ENCODE measurements at regions not wholly inside any gene's neighbourhood (a gene's known extent, or its start where the extent isn't known, plus 50 kb on each side); places are given as distances from the start of the nearest gene placed in this dataset.

DNA sequence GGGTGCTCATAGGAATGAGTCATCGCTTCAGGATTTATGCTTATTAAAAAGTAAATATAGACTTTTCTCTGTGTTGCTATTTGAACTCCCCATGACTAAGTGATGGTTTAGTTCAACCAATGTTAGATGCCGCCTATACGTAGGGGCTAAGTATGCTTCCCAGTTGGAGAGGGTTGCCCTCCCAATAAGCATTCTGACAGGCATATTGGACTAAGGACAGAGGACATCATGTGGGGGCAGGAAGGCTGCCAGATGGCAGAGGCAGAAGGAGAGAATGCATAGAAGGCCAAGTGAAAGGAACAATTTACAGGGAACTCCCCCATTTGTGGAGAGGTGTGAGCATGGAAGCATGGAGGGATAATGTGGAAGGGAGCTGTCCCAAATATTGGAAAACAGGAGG is 318.4 kb upstream of the OBI1 start:
- ChIA-PET POLR2A (no interaction called here), CTCF (no interaction called here)
- TF ChIP-seq RELA (CRISPR knock-in tag; IDR thresholded peaks at IDR 0.05; ENCODE audit: borderline replicate concordance) (no peak), FOXJ3 (CRISPR knock-in tag; IDR thresholded peaks at IDR 0.05; ENCODE audit: borderline replicate concordance) (no peak), MXD4 (CRISPR knock-in tag; IDR thresholded peaks at IDR 0.05; ENCODE audit: borderline replicate concordance) (no peak), KAT7 (CRISPR knock-in tag; IDR thresholded peaks at IDR 0.05; ENCODE audit: borderline replicate concordance) (no peak), SOX15 (CRISPR knock-in tag; IDR thresholded peaks at IDR 0.05) (no peak), MYBL2 (CRISPR knock-in tag; IDR thresholded peaks at IDR 0.05) (no peak), ZNF263 (CRISPR knock-in tag; IDR thresholded peaks at IDR 0.05; ENCODE audit: low read depth) (no peak), ZNF396 (CRISPR knock-in tag; IDR thresholded peaks at IDR 0.05; ENCODE audit: borderline replicate concordance) (no peak), NR3C1 (CRISPR knock-in tag; conservative IDR thresholded peaks at IDR 0.05; ENCODE audit: low read depth) (no peak), ZNF317 (CRISPR knock-in tag; IDR thresholded peaks at IDR 0.05; ENCODE audit: borderline replicate concordance, low read depth) (no peak)
- TF ChIP-seq, protein P1, sequence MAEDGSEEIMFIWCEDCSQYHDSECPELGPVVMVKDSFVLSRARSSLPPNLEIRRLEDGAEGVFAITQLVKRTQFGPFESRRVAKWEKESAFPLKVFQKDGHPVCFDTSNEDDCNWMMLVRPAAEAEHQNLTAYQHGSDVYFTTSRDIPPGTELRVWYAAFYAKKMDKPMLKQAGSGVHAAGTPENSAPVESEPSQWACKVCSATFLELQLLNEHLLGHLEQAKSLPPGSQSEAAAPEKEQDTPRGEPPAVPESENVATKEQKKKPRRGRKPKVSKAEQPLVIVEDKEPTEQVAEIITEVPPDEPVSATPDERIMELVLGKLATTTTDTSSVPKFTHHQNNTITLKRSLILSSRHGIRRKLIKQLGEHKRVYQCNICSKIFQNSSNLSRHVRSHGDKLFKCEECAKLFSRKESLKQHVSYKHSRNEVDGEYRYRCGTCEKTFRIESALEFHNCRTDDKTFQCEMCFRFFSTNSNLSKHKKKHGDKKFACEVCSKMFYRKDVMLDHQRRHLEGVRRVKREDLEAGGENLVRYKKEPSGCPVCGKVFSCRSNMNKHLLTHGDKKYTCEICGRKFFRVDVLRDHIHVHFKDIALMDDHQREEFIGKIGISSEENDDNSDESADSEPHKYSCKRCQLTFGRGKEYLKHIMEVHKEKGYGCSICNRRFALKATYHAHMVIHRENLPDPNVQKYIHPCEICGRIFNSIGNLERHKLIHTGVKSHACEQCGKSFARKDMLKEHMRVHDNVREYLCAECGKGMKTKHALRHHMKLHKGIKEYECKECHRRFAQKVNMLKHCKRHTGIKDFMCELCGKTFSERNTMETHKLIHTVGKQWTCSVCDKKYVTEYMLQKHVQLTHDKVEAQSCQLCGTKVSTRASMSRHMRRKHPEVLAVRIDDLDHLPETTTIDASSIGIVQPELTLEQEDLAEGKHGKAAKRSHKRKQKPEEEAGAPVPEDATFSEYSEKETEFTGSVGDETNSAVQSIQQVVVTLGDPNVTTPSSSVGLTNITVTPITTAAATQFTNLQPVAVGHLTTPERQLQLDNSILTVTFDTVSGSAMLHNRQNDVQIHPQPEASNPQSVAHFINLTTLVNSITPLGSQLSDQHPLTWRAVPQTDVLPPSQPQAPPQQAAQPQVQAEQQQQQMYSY (CRISPR knock-in tag; IDR thresholded peaks at IDR 0.05): no peak
- TF ChIP-seq, protein P2, sequence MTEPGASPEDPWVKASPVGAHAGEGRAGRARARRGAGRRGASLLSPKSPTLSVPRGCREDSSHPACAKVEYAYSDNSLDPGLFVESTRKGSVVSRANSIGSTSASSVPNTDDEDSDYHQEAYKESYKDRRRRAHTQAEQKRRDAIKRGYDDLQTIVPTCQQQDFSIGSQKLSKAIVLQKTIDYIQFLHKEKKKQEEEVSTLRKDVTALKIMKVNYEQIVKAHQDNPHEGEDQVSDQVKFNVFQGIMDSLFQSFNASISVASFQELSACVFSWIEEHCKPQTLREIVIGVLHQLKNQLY (CRISPR knock-in tag; IDR thresholded peaks at IDR 0.05): no peak
- TF ChIP-seq, protein P3, sequence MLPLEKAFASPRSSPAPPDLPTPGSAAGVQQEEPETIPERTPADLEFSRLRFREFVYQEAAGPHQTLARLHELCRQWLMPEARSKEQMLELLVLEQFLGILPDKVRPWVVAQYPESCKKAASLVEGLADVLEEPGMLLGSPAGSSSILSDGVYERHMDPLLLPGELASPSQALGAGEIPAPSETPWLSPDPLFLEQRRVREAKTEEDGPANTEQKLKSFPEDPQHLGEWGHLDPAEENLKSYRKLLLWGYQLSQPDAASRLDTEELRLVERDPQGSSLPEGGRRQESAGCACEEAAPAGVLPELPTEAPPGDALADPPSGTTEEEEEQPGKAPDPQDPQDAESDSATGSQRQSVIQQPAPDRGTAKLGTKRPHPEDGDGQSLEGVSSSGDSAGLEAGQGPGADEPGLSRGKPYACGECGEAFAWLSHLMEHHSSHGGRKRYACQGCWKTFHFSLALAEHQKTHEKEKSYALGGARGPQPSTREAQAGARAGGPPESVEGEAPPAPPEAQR (CRISPR knock-in tag; IDR thresholded peaks at IDR 0.05): no peak
- TF ChIP-seq, protein P4, sequence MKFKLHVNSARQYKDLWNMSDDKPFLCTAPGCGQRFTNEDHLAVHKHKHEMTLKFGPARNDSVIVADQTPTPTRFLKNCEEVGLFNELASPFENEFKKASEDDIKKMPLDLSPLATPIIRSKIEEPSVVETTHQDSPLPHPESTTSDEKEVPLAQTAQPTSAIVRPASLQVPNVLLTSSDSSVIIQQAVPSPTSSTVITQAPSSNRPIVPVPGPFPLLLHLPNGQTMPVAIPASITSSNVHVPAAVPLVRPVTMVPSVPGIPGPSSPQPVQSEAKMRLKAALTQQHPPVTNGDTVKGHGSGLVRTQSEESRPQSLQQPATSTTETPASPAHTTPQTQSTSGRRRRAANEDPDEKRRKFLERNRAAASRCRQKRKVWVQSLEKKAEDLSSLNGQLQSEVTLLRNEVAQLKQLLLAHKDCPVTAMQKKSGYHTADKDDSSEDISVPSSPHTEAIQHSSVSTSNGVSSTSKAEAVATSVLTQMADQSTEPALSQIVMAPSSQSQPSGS (CRISPR knock-in tag; IDR thresholded peaks at IDR 0.05; ENCODE audit: borderline replicate concordance, low read depth): no peak
- TF ChIP-seq, protein P5, sequence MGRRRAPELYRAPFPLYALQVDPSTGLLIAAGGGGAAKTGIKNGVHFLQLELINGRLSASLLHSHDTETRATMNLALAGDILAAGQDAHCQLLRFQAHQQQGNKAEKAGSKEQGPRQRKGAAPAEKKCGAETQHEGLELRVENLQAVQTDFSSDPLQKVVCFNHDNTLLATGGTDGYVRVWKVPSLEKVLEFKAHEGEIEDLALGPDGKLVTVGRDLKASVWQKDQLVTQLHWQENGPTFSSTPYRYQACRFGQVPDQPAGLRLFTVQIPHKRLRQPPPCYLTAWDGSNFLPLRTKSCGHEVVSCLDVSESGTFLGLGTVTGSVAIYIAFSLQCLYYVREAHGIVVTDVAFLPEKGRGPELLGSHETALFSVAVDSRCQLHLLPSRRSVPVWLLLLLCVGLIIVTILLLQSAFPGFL (CRISPR knock-in tag; IDR thresholded peaks at IDR 0.05; ENCODE audit: borderline replicate concordance): no peak
- TF ChIP-seq, protein P6, sequence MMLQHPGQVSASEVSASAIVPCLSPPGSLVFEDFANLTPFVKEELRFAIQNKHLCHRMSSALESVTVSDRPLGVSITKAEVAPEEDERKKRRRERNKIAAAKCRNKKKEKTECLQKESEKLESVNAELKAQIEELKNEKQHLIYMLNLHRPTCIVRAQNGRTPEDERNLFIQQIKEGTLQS (CRISPR knock-in tag; conservative IDR thresholded peaks at IDR 0.05): no peak
- ATAC-seq (no peak), DNase-seq (ENCODE audit: low spot score) (no peak)
- no peaks in the 10 kb centered on the region for H3K36me3 Mint-ChIP-seq
- H3K4me3 Mint-ChIP-seq: no peak overlapping the region
- no peak overlapping the region for H3K27ac Mint-ChIP-seq
- no peaks in the 10 kb centered on the region for H3K27me3 Mint-ChIP-seq (ENCODE audit: low read depth)
- no peaks in the 10 kb centered on the region for H3K9me3 Mint-ChIP-seq
- H3K4me1 Mint-ChIP-seq: peaks cover 9% of the 10 kb centered on the region

DNA sequence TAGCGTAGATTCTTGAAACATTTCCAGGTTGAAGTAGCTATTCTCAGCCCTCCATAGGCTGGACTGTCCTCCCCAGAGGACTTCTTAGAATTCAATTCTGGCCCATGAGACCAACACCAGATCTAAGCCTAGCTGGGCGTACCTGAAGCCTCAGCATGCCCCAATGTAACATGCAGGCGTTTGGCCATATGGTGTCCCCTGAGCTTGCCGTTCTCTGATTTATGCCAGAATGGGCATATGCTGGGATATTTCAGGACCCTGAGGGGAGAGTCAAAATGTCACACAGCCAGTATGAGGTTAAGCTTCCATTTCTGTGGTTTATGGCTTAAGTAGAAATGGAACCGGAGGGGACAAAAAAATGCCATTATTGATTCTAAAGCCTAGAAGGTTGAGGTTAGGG is 317.7 kb upstream of the OBI1 start:
- DNase-seq (ENCODE audit: low spot score) (no peak), ATAC-seq (no peak)
- Mint-ChIP-seq H3K27me3 (ENCODE audit: low read depth) (no peaks in the 10 kb centered on the region), H3K4me3 (no peak overlapping the region), H3K36me3 (no peaks in the 10 kb centered on the region), H3K9me3 (no peaks in the 10 kb centered on the region), H3K4me1 (peaks cover 9% of the 10 kb centered on the region), H3K27ac (no peak overlapping the region)
- CTCF ChIA-PET: interaction anchor here (0.9 to 1.3 kb wide), 2 partner anchors 212 to 390 kb away, joined by 3 to 4 read pairs; no protein-coding TSS in a partner anchor
- POLR2A ChIA-PET: no interaction called here
- TF ChIP-seq RORB (CRISPR knock-in tag; IDR thresholded peaks at IDR 0.05): no peak
- no peak for TF ChIP-seq ZNF138 (CRISPR knock-in tag; conservative IDR thresholded peaks at IDR 0.05)
- TF ChIP-seq JAZF1 (CRISPR knock-in tag; IDR thresholded peaks at IDR 0.05): no peak
- TF ChIP-seq SMAD3 (CRISPR knock-in tag; IDR thresholded peaks at IDR 0.05; ENCODE audit: borderline replicate concordance): no peak
- no peak for TF ChIP-seq ZNF396 (CRISPR knock-in tag; IDR thresholded peaks at IDR 0.05; ENCODE audit: borderline replicate concordance)
- TF ChIP-seq, protein P7, sequence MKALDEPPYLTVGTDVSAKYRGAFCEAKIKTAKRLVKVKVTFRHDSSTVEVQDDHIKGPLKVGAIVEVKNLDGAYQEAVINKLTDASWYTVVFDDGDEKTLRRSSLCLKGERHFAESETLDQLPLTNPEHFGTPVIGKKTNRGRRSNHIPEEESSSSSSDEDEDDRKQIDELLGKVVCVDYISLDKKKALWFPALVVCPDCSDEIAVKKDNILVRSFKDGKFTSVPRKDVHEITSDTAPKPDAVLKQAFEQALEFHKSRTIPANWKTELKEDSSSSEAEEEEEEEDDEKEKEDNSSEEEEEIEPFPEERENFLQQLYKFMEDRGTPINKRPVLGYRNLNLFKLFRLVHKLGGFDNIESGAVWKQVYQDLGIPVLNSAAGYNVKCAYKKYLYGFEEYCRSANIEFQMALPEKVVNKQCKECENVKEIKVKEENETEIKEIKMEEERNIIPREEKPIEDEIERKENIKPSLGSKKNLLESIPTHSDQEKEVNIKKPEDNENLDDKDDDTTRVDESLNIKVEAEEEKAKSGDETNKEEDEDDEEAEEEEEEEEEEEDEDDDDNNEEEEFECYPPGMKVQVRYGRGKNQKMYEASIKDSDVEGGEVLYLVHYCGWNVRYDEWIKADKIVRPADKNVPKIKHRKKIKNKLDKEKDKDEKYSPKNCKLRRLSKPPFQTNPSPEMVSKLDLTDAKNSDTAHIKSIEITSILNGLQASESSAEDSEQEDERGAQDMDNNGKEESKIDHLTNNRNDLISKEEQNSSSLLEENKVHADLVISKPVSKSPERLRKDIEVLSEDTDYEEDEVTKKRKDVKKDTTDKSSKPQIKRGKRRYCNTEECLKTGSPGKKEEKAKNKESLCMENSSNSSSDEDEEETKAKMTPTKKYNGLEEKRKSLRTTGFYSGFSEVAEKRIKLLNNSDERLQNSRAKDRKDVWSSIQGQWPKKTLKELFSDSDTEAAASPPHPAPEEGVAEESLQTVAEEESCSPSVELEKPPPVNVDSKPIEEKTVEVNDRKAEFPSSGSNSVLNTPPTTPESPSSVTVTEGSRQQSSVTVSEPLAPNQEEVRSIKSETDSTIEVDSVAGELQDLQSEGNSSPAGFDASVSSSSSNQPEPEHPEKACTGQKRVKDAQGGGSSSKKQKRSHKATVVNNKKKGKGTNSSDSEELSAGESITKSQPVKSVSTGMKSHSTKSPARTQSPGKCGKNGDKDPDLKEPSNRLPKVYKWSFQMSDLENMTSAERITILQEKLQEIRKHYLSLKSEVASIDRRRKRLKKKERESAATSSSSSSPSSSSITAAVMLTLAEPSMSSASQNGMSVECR (CRISPR knock-in tag; IDR thresholded peaks at IDR 0.05; ENCODE audit: borderline replicate concordance): no peak
- no peak for TF ChIP-seq TEAD4 (CRISPR knock-in tag; IDR thresholded peaks at IDR 0.05)
- TF ChIP-seq NR3C1 (CRISPR knock-in tag; conservative IDR thresholded peaks at IDR 0.05; ENCODE audit: low read depth): no peak
- no peak for TF ChIP-seq GABPB1 (CRISPR knock-in tag; IDR thresholded peaks at IDR 0.05)
